HepG2 (cell line): ENCODE measurements at regions not wholly inside any gene's neighbourhood (a gene's known extent, or its start where the extent isn't known, plus 50 kb on each side); places are given as distances from the start of the nearest gene placed in this dataset.

Experiments used
- ATAC-seq: fragments of 200-7000 bp; cut with Tn5 transposase; 3 replicates; pipeline ENCODE4 v1.9.1; 2020; ENCODE audit warnings: mild to moderate bottlenecking, moderate library complexity
- BruUV-seq: library from RNA; stranded (reverse); fragments of 400-500 nt; replicated peaks from 2 replicates; lab custom pipeline; 2021; lab: Mats Ljungman, UMichigan
- CTCF ChIA-PET: fragments of 300-600 bp; formaldehyde crosslinking; extraction: SDS; loops from one replicate; lab custom pipeline; 2021; ENCODE audit warnings: low total read pairs, inconsistent platforms, low intra/inter-chr PET ratio; lab: Yijun Ruan, JAX
- POLR2A ChIA-PET: fragments of 350-600 bp; sonication (Branson Sonifier 250); formaldehyde crosslinking; loops from one replicate; lab custom pipeline; 2020; ENCODE audit warnings: antibody characterized with exemption, inconsistent platforms; lab: Yijun Ruan, JAX
- DNase-seq: peaks from one replicate; pipeline ENCODE4 v3.0.0-alpha.2; 2015; ENCODE audit warnings: low spot score
- FAIRE-seq: peaks from 3 replicates; lab custom pipeline; 2011; peaks lifted over from hg19 to GRCh38; lab: Jason Lieb, UNC
- H2AFZ ChIP-seq: one replicate; pipeline ENCODE4 v1.6.1; 2011; ENCODE audit warnings: low read length, inconsistent platforms
- H3K27ac ChIP-seq: fragments of 300-600 bp; 3 replicates; pipeline ENCODE4 v1.8.0; 2011; ENCODE audit warnings: mixed run types, mild to moderate bottlenecking, mixed read lengths, low read length, inconsistent platforms; ENCODE audit not compliant: insufficient read depth; ENCODE audit errors: extremely low read length
- H3K27me3 ChIP-seq, 2 experiments: fragments of 200-600 bp in 1 of 2; 2 replicates in 1 of 2; 3 replicates in 1 of 2; pipeline versions ENCODE4 v1.6.0 to v1.8.0; 2011; ENCODE audit warnings: low read length in 2 of 2, mild to moderate bottlenecking in 2 of 2, moderate library complexity in 2 of 2, inconsistent platforms in 1 of 2; ENCODE audit not compliant: insufficient read depth in 2 of 2, control insufficient read depth in 1 of 2
- H3K36me3 ChIP-seq, 2 experiments: fragments of 200-600 bp in 1 of 2; replicated peaks in 1 of 2; 2 replicates in 1 of 2; 3 replicates in 1 of 2; pipeline versions ENCODE4 v1.5.1 to v1.8.0; 2011; ENCODE audit warnings: low read length in 2 of 2, inconsistent platforms in 1 of 2; ENCODE audit not compliant: insufficient read depth in 2 of 2, control insufficient read depth in 1 of 2
- H3K4me1 ChIP-seq: 2 replicates; pipeline ENCODE4 v1.5.1; 2012; ENCODE audit warnings: low read length, inconsistent platforms; ENCODE audit not compliant: insufficient read depth
- H3K4me2 ChIP-seq: 2 replicates; pipeline ENCODE4 v1.6.0; 2011; ENCODE audit warnings: low read depth, low read length, inconsistent platforms
- H3K4me3 ChIP-seq, 3 experiments: fragments of 200-600 bp in 1 of 3; sonication (generic), shearing (Covaris generic) in 1 of 3; replicated peaks in 1 of 3; 2 replicates each; pipeline ENCODE4 v1.5.1; 2011 to 2016; ENCODE audit warnings: low read length in 3 of 3, inconsistent platforms in 2 of 3, low read depth in 2 of 3, mild to moderate bottlenecking in 2 of 3, control low read depth in 1 of 3, mixed read lengths in 1 of 3; ENCODE audit not compliant: insufficient read depth in 1 of 3
- H3K79me2 ChIP-seq: one replicate; pipeline ENCODE4 v1.6.1; 2011; ENCODE audit warnings: low read length, inconsistent platforms; ENCODE audit not compliant: insufficient read depth
- H3K9ac ChIP-seq: 2 replicates; pipeline ENCODE4 v1.6.0; 2011; ENCODE audit warnings: mild to moderate bottlenecking, low read depth, low read length, inconsistent platforms; ENCODE audit not compliant: insufficient read depth
- H3K9me3 ChIP-seq: 2 replicates; pipeline ENCODE4 v1.5.1; 2012; ENCODE audit warnings: mild to moderate bottlenecking, low read length
- H4K20me1 ChIP-seq: 2 replicates; pipeline ENCODE4 v1.6.0; 2011; ENCODE audit warnings: inconsistent platforms, mild to moderate bottlenecking, low read length, moderate library complexity; ENCODE audit not compliant: insufficient read depth
- CENPT ChIP-seq: sonication (generic); formaldehyde crosslinking; IDR thresholded peaks from 2 replicates; pipeline ENCODE4 v1.8.0; 2022; ENCODE audit warnings: low read depth, mild to moderate bottlenecking, moderate library complexity, missing genetic modification reagents
- CREM ChIP-seq, 2 experiments: sonication (generic) in 1 of 2; formaldehyde crosslinking in 1 of 2; IDR thresholded peaks; 2 replicates each; pipeline versions ENCODE4 v1.4.0 to v1.6.1; 2016 to 2020; ENCODE audit warnings: antibody characterized with exemption in 1 of 2, mild to moderate bottlenecking in 1 of 2, missing genetic modification reagents in 1 of 2
- GABPA ChIP-seq, 2 experiments: IDR thresholded peaks; 2 replicates each; pipeline ENCODE4 v1.6.1; 2011 to 2016; ENCODE audit warnings: low read depth in 2 of 2, low read length in 1 of 2, missing biosample characterization in 1 of 2, missing genetic modification characterization in 1 of 2
- HMGA1 ChIP-seq: sonication (generic); formaldehyde crosslinking; conservative IDR thresholded peaks from 2 replicates; pipeline ENCODE4 v1.4.0; 2020; ENCODE audit warnings: missing genetic modification reagents
- KLF13 ChIP-seq: sonication (generic); formaldehyde crosslinking; IDR thresholded peaks from 2 replicates; pipeline ENCODE4 v1.4.0; 2020; ENCODE audit warnings: mild to moderate bottlenecking, missing genetic modification reagents
- MAFF ChIP-seq: IDR thresholded peaks from 2 replicates; pipeline ENCODE4 v1.6.1; 2011; ENCODE audit warnings: low read depth, low read length, improper control_type of control experiment
- MAFK ChIP-seq, 2 experiments: IDR thresholded peaks in 1 of 2; conservative IDR thresholded peaks in 1 of 2; 2 replicates each; pipeline ENCODE4 v1.6.1; 2011; ENCODE audit warnings: improper control_type of control experiment in 2 of 2, low read length in 2 of 2
- NFATC3 ChIP-seq: sonication (generic); formaldehyde crosslinking; IDR thresholded peaks from 2 replicates; pipeline ENCODE4 v1.5.1; 2020; ENCODE audit warnings: mild to moderate bottlenecking, missing genetic modification reagents
- PBX2 ChIP-seq: IDR thresholded peaks from 2 replicates; pipeline ENCODE4 v1.6.1; 2016; ENCODE audit warnings: control low read depth
- ZMAT3 ChIP-seq: sonication (generic); formaldehyde crosslinking; conservative IDR thresholded peaks from 2 replicates; pipeline ENCODE4 v1.7.0; 2021; ENCODE audit warnings: missing genetic modification reagents
- WGBS: methylation state at CpG from one replicate; pipeline ENCODE4 v1.1.6; 2017; ENCODE audit warnings: low lambda C conversion rate; 5-methylcytosine and 5-hydroxymethylcytosine counted together
- in situ Hi-C: cut with HindIII; loops from 2 replicates; pipeline ENCODE4 v1.10.0; 2017; ENCODE audit warnings: low pct_unique_long_range_greater_than_20kb; ENCODE audit not compliant: extremely low pct_ligation_motif_present
- intact Hi-C: fragments of 100-400 bp; cut with micrococcal nuclease; formaldehyde crosslinking; loops from one replicate; pipeline ENCODE4 v1.10.0; 2022; ENCODE audit not compliant: unreplicated experiment
- TF ChIP-seq, protein P1 (sequence below): IDR thresholded peaks from 2 replicates; pipeline ENCODE4 v1.6.1; 2016; ENCODE audit warnings: mild to moderate bottlenecking
- TF ChIP-seq, protein P2 (sequence below): sonication (generic); formaldehyde crosslinking; IDR thresholded peaks from 2 replicates; pipeline ENCODE4 v1.5.0; 2020; ENCODE audit warnings: missing genetic modification reagents
- TF ChIP-seq, protein P3 (sequence below): sonication (generic); formaldehyde crosslinking; IDR thresholded peaks from 2 replicates; pipeline ENCODE4 v1.4.0; 2020; ENCODE audit warnings: missing genetic modification reagents, borderline replicate concordance

- ATAC-seq, result no peak
- no peak for FAIRE-seq
- Histone ChIP-seq H3K9ac (no peak overlapping the region), H3K4me1 (no peaks in the 10 kb centered on the region), H2AFZ (no peak overlapping the region), H3K9me3 (peaks cover 93% of the 10 kb centered on the region), H3K27ac (no peak overlapping the region), H3K79me2 (no peaks in the 10 kb centered on the region), H4K20me1 (no peaks in the 10 kb centered on the region), H3K4me2 (no peak overlapping the region), H3K36me3 (no peaks in the 10 kb centered on the region), H3K27me3 (no peaks in the 10 kb centered on the region), H3K4me3 (no peak overlapping the region)
- 1% methylated on average over 1 of the region's 1 CpG for WGBS
- CTCF ChIA-PET, result no interaction called here
- intact Hi-C loops, result no loop called here
- in situ Hi-C loops, result no loop called here
- BruUV-seq, result no TSS peak
- DNase-seq, result no peak
- POLR2A ChIA-PET, result no interaction called here
- TF ChIP-seq MAFF (peak; percentile 70), MAFK (conservative IDR thresholded peaks at IDR 0.05 in 1 of 2, IDR thresholded peaks at IDR 0.05 in 1 of 2; ENCODE audit: low read length in 2 of 2) (peak; percentile 57 to 84), KLF13 (CRISPR knock-in tag) (no peak), CREM (IDR thresholded peaks at IDR 0.05) (0 out of 2 replicates have a peak, but pooled peaks have one; percentile 11), CREM (CRISPR knock-in tag; IDR thresholded peaks at IDR 0.05) (no peak)
Measured at GRCh38 chr14:27938392-27938791, 828.2 kb upstream of the FOXG1 start.

DNA sequence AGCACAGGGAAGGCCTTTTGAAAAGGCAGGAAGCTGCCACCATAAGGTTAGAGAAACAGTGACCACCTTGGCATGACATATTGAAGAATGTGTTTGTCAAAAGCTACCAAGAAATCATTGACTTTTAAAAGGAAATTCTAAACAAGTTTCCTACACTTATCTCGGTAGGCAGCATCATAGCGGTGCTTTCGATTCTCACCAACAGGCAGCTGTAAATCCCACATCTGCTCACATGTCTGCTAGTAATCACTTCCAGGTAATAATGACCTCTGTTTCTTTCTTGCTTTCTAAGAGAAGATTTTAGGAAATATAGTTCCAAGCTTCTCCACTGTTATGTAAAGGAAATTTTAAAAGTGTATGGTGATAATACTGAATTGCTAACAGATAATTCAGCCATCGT lies 821.1 kb upstream of the FOXG1 start:
- FAIRE-seq (no peak), ATAC-seq (no peak), DNase-seq (no peak)
- Histone ChIP-seq H3K27ac (no peak overlapping the region), H3K9me3 (peaks cover 90% of the 10 kb centered on the region), H2AFZ (no peak overlapping the region), H3K4me2 (no peak overlapping the region), H3K9ac (no peak overlapping the region), H3K4me1 (no peaks in the 10 kb centered on the region), H4K20me1 (no peaks in the 10 kb centered on the region), H3K4me3 (no peak overlapping the region), H3K79me2 (no peaks in the 10 kb centered on the region), H3K36me3 (no peaks in the 10 kb centered on the region), H3K27me3 (no peaks in the 10 kb centered on the region)
- ChIA-PET CTCF (no interaction called here), POLR2A (no interaction called here)
- intact Hi-C loops (no loop called here), in situ Hi-C loops (no loop called here)
- 39% methylated on average over 4 of the region's 4 CpGs for WGBS
- BruUV-seq, result no TSS peak
- TF ChIP-seq, protein P1, sequence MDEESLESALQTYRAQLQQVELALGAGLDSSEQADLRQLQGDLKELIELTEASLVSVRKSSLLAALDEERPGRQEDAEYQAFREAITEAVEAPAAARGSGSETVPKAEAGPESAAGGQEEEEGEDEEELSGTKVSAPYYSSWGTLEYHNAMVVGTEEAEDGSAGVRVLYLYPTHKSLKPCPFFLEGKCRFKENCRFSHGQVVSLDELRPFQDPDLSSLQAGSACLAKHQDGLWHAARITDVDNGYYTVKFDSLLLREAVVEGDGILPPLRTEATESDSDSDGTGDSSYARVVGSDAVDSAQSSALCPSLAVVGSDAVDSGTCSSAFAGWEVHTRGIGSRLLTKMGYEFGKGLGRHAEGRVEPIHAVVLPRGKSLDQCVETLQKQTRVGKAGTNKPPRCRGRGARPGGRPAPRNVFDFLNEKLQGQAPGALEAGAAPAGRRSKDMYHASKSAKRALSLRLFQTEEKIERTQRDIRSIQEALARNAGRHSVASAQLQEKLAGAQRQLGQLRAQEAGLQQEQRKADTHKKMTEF (CRISPR knock-in tag), result no peak
- TF ChIP-seq GABPA (IDR thresholded peaks at IDR 0.05; ENCODE audit: low read depth, low read length) (no peak), GABPA (CRISPR knock-in tag; IDR thresholded peaks at IDR 0.05; ENCODE audit: low read depth) (no peak), NFATC3 (CRISPR knock-in tag) (no peak), CENPT (CRISPR knock-in tag) (no peak), PBX2 (CRISPR knock-in tag) (no peak), ZMAT3 (no peak), HMGA1 (CRISPR knock-in tag) (no peak)
- TF ChIP-seq, protein P2, sequence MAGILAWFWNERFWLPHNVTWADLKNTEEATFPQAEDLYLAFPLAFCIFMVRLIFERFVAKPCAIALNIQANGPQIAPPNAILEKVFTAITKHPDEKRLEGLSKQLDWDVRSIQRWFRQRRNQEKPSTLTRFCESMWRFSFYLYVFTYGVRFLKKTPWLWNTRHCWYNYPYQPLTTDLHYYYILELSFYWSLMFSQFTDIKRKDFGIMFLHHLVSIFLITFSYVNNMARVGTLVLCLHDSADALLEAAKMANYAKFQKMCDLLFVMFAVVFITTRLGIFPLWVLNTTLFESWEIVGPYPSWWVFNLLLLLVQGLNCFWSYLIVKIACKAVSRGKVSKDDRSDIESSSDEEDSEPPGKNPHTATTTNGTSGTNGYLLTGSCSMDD (CRISPR knock-in tag), result no peak
- TF ChIP-seq, protein P3, sequence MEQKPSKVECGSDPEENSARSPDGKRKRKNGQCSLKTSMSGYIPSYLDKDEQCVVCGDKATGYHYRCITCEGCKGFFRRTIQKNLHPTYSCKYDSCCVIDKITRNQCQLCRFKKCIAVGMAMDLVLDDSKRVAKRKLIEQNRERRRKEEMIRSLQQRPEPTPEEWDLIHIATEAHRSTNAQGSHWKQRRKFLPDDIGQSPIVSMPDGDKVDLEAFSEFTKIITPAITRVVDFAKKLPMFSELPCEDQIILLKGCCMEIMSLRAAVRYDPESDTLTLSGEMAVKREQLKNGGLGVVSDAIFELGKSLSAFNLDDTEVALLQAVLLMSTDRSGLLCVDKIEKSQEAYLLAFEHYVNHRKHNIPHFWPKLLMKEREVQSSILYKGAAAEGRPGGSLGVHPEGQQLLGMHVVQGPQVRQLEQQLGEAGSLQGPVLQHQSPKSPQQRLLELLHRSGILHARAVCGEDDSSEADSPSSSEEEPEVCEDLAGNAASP, result no peak
